ENCODE measurements at regions not wholly inside any gene's neighbourhood (a gene's known extent, or its start where the extent isn't known, plus 50 kb on each side); places are given as distances from the start of the nearest gene placed in this dataset.

DNA sequence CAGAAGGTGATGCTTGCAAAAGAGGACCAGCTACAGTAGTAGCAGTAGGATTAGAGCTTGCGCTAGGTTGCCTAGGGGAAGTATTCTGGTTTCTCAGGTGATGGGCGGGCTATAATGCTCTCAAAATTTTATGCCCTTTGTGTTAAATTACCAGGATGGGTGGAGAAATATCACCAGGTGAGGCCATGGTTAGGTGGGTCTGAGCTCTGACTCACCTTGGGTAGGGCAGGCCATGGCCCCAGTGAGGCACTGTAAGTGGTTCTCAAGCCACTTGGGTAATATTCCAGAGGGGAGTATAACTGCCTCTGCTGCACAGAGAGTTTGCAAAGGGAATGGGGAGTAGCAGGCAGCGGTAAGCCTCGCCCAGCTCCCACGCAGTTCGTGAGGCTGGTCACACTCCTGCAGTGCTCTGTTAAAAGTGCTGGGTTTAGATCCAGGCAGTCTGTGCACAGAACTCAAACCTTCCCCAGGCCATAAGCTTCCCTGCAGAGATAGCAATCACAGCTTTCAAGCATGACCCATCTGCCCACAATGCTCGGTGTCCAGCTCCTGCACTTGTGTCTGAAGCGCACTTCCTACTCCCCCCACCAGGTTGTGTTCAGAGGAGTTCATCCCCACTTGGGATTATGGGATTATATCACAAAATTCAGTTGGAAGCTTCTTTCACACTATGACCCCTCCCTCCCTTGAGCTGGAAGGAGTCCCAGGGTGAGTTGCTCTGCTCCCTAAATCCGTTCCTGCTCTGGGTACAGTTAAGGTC, 575.0 kb downstream of the CHSY3 start:
- intact Hi-C loops (cut with micrococcal nuclease), result no loop called here
- no peaks in the 10 kb centered on the region for H3K4me1 ChIP-seq (replicated peaks in 1 of 2; ENCODE audit: control insufficient read depth in 2 of 2, insufficient read depth in 2 of 2, low read length in 2 of 2)
- no peaks in the 10 kb centered on the region; the same call in 1 of the 2 replicates for H3K9me3 ChIP-seq (replicated peaks; ENCODE audit: control insufficient read depth, insufficient read depth, low read depth, low read length)
- H4K20me1 ChIP-seq (replicated peaks; ENCODE audit: control insufficient read depth, insufficient read depth, low read length), result no peaks in the 10 kb centered on the region
- DNase-seq (ENCODE audit: extremely low read depth in 1 of 4, low spot score in 3 of 4) (no peak), ATAC-seq (no peak), FAIRE-seq (no peak)
- ChIA-PET CTCF (ENCODE audit: low intra/inter-chr PET ratio) (no interaction called here), POLR2A (no interaction called here)
- in situ Hi-C loops (cut with MboI), result no loop called here
- no peaks in the 10 kb centered on the region for H3K36me3 ChIP-seq (ENCODE audit: control insufficient read depth, insufficient read depth, low read length)
- 0% methylated on average over 7 of the region's 9 CpGs for WGBS (ENCODE audit: insufficient coverage, low coverage, missing lambda C conversion rate)
- no peak overlapping the region for H3K4me3 ChIP-seq
- no peaks in the 10 kb centered on the region for H3K9me1 ChIP-seq (ENCODE audit: control insufficient read depth, insufficient read depth, low read length)
- BruUV-seq (replicated peaks), result no TSS peak
- TF ChIP-seq KLF6 (CRISPR knock-in tag; IDR thresholded peaks at IDR 0.05; ENCODE audit: borderline replicate concordance) (no peak), CHD4 (IDR thresholded peaks at IDR 0.05; ENCODE audit: insufficient read depth, insufficient replicate concordance, low read depth, low read length, poor library complexity, severe bottlenecking) (no peak)
- TF ChIP-seq, protein P1, sequence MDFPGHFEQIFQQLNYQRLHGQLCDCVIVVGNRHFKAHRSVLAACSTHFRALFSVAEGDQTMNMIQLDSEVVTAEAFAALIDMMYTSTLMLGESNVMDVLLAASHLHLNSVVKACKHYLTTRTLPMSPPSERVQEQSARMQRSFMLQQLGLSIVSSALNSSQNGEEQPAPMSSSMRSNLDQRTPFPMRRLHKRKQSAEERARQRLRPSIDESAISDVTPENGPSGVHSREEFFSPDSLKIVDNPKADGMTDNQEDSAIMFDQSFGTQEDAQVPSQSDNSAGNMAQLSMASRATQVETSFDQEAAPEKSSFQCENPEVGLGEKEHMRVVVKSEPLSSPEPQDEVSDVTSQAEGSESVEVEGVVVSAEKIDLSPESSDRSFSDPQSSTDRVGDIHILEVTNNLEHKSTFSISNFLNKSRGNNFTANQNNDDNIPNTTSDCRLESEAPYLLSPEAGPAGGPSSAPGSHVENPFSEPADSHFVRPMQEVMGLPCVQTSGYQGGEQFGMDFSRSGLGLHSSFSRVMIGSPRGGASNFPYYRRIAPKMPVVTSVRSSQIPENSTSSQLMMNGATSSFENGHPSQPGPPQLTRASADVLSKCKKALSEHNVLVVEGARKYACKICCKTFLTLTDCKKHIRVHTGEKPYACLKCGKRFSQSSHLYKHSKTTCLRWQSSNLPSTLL (IDR thresholded peaks at IDR 0.05), result no peak
- no peak overlapping the region for H3K9ac ChIP-seq (ENCODE audit: insufficient read depth in 1 of 2, low read depth in 2 of 2, low read length in 2 of 2)
- H3K27ac ChIP-seq (ENCODE audit: extremely low read depth, low read depth, low read length), result no peak overlapping the region
- H2AFZ ChIP-seq (ENCODE audit: low read depth, low read length), result no peak overlapping the region
- H3K27me3 ChIP-seq (ENCODE audit: control insufficient read depth in 2 of 2, insufficient read depth in 2 of 2, low read length in 2 of 2), result no peaks in the 10 kb centered on the region
- H3K79me2 ChIP-seq (ENCODE audit: control insufficient read depth, insufficient read depth, low read length), result no peaks in the 10 kb centered on the region
- H3K4me2 ChIP-seq (ENCODE audit: insufficient read depth, low read length), result no peak overlapping the region
